Nephron progenitor cell (in vitro differentiated cells): ENCODE measurements at regions not wholly inside any gene's neighbourhood (a gene's known extent, or its start where the extent isn't known, plus 50 kb on each side); places are given as distances from the start of the nearest gene placed in this dataset.

ENCODE experiments used
- DNase-seq: peaks from one replicate; pipeline ENCODE4 v3.0.0; 2021
- H3K27ac Mint-ChIP-seq: 2 replicates; pipeline ENCODE4 v1.8.0; 2021; ENCODE audit warnings: mild to moderate bottlenecking, moderate library complexity, mixed read lengths
- H3K27me3 Mint-ChIP-seq: 2 replicates; pipeline ENCODE4 v1.8.0; 2021; ENCODE audit warnings: mild to moderate bottlenecking, low read depth, mixed read lengths; ENCODE audit not compliant: poor library complexity
- H3K36me3 Mint-ChIP-seq: 2 replicates; pipeline ENCODE4 v1.8.0; 2021; ENCODE audit warnings: low read depth, mixed read lengths
- H3K4me1 Mint-ChIP-seq: 2 replicates; pipeline ENCODE4 v1.8.0; 2021; ENCODE audit warnings: mixed read lengths
- H3K4me3 Mint-ChIP-seq: 2 replicates; pipeline ENCODE4 v1.8.0; 2021; ENCODE audit warnings: mild to moderate bottlenecking, moderate library complexity, mixed read lengths
- H3K9me3 Mint-ChIP-seq: 2 replicates; pipeline ENCODE4 v1.8.0; 2021; ENCODE audit warnings: mild to moderate bottlenecking, moderate library complexity, mixed read lengths
- TF ChIP-seq, protein P1 (sequence below): fragments of 200-600 bp; sonication (generic); IDR thresholded peaks from 2 replicates; pipeline ENCODE4 v1.5.0; 2021; ENCODE audit warnings: antibody characterized with exemption

DNA sequence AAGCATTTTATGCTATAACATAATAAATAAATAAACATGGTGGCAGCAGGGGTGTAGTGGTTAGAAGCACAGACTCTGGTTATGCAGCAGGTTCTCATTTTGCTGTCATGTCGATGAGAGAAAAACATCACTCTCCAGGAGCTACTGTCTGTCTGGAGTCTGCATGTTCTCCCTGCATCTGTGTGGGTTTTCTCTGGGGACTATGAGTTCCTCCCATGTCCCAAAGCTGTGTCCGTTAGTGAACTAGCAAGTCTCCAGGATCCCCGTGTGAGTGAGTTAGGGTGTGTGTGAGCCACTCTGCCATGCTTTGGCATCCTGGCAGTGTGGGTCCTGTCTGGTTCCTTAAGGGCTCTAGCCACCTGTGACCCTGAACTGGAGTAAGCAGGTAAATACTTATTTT is 585.6 kb upstream of the AGA start:
- Mint-ChIP-seq H3K27me3 (peaks cover 10% of the 10 kb centered on the region), H3K4me3 (no peak overlapping the region), H3K9me3 (no peaks in the 10 kb centered on the region), H3K4me1 (no peaks in the 10 kb centered on the region), H3K27ac (no peak overlapping the region), H3K36me3 (no peaks in the 10 kb centered on the region)
- TF ChIP-seq, protein P1, sequence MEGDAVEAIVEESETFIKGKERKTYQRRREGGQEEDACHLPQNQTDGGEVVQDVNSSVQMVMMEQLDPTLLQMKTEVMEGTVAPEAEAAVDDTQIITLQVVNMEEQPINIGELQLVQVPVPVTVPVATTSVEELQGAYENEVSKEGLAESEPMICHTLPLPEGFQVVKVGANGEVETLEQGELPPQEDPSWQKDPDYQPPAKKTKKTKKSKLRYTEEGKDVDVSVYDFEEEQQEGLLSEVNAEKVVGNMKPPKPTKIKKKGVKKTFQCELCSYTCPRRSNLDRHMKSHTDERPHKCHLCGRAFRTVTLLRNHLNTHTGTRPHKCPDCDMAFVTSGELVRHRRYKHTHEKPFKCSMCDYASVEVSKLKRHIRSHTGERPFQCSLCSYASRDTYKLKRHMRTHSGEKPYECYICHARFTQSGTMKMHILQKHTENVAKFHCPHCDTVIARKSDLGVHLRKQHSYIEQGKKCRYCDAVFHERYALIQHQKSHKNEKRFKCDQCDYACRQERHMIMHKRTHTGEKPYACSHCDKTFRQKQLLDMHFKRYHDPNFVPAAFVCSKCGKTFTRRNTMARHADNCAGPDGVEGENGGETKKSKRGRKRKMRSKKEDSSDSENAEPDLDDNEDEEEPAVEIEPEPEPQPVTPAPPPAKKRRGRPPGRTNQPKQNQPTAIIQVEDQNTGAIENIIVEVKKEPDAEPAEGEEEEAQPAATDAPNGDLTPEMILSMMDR = no peak
- DNase-seq = no peak

- H3K4me3 Mint-ChIP-seq = no peak overlapping the region
- no peaks in the 10 kb centered on the region for H3K36me3 Mint-ChIP-seq
- TF ChIP-seq, protein P1 = no peak
- H3K4me1 Mint-ChIP-seq = no peaks in the 10 kb centered on the region
- H3K27ac Mint-ChIP-seq = no peak overlapping the region
- DNase-seq = no peak
- H3K9me3 Mint-ChIP-seq = no peaks in the 10 kb centered on the region
- H3K27me3 Mint-ChIP-seq = peaks cover 10% of the 10 kb centered on the region
These were observed 586.2 kb upstream of the AGA start for GRCh38 chr4:178028481-178028880.

DNA sequence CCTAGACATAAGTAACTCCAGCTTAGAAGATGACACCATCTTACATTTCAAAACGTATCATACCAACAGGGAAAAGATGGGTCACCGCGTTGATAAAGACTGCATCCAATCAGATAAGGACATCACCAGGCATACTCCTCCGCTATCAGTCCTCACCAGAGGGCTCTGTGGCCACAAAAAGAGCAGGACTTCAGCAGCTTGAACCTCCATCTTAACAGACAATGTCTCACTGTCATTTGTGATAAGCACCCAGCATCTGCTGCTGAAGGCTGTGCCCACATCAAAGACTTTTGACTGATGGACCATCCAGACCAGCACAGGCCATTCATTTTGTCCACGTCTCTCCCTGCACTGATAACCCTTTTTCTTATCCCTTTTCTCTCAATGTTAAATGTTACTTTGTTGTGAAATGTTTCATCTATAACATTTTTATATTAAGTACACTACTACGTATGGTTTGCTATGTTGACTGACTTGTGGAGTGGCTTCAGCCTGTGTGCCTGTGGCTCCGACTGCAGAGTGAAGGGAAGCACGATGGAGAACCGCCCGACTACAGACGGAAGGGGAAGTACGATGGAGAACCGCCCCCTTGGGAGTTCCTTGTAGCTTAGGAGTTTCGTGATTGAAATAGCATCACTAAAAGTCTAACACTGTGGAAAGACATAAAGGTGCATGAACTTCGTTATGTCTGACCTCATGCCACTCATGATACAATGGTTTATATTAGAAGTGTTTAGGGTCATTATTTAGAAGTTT is 595.4 kb upstream of the AGA start:
- TF ChIP-seq, protein P1 = no peak
- H3K27me3 Mint-ChIP-seq = peaks cover 3% of the 10 kb centered on the region
- H3K9me3 Mint-ChIP-seq = no peaks in the 10 kb centered on the region
- H3K36me3 Mint-ChIP-seq = no peaks in the 10 kb centered on the region
- no peak overlapping the region for H3K4me3 Mint-ChIP-seq
- DNase-seq = no peak
- H3K4me1 Mint-ChIP-seq = no peaks in the 10 kb centered on the region
- H3K27ac Mint-ChIP-seq = no peak overlapping the region

GRCh38 chr4:178056996-178057395 is 614.8 kb upstream of the AGA start:
- TF ChIP-seq, protein P1 = no peak
- H3K9me3 Mint-ChIP-seq = no peaks in the 10 kb centered on the region
- no peak overlapping the region for H3K4me3 Mint-ChIP-seq
- no peak overlapping the region for H3K27ac Mint-ChIP-seq
- DNase-seq = no peak
- no peaks in the 10 kb centered on the region for H3K4me1 Mint-ChIP-seq
- no peaks in the 10 kb centered on the region for H3K36me3 Mint-ChIP-seq
- H3K27me3 Mint-ChIP-seq = peaks cover 7% of the 10 kb centered on the region

DNA sequence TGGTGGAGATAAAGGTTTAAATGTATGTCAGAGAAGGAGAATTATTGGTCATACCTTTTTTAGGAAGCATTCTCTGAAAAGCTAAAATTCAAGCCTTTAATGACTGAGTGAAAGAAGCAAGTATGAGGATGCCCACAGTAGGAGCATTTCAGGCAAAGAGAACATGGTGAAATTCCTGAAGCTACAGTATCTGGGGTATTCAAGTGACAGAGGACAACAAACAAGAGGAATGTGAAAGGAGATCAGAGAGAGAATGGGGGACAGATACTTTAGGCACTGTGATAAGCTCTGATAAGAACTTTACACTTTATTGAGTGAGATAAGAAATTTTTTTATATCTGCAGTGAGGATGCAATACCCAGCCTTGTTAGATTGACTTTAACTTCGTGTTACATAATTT is 621.3 kb upstream of the AGA start:
- no peaks in the 10 kb centered on the region for H3K27me3 Mint-ChIP-seq
- H3K9me3 Mint-ChIP-seq = no peaks in the 10 kb centered on the region
- H3K27ac Mint-ChIP-seq = no peak overlapping the region
- TF ChIP-seq, protein P1 = no peak
- no peaks in the 10 kb centered on the region for H3K36me3 Mint-ChIP-seq
- H3K4me3 Mint-ChIP-seq = no peak overlapping the region
- DNase-seq = no peak
- no peaks in the 10 kb centered on the region for H3K4me1 Mint-ChIP-seq

GRCh38 chr4:178066338-178066941 is 624.2 kb upstream of the AGA start:
- no peaks in the 10 kb centered on the region for H3K27me3 Mint-ChIP-seq
- H3K4me3 Mint-ChIP-seq = no peak overlapping the region
- TF ChIP-seq, protein P1 = no peak
- H3K36me3 Mint-ChIP-seq = no peaks in the 10 kb centered on the region
- no peaks in the 10 kb centered on the region for H3K4me1 Mint-ChIP-seq
- H3K9me3 Mint-ChIP-seq = no peaks in the 10 kb centered on the region
- H3K27ac Mint-ChIP-seq = no peak overlapping the region
- DNase-seq = no peak
